Stimulated activated memory B cell treated with anti-CD40 and anti-IgM and Interleukin-4, amounts not matched to agents 10 μg/mL and 1 μg/mL and 100 μg/mL, for 72 hours (primary cell): ENCODE measurements at regions not wholly inside any gene's neighbourhood (a gene's known extent, or its start where the extent isn't known, plus 50 kb on each side); places are given as distances from the start of the nearest gene placed in this dataset.
A peak's percentile ranks its signal among the peaks of the same experiment; 100 is the strongest.

Experiments
- ATAC-seq: fragments of 150-1000 bp; cut with Tn5 transposase; 2 replicates; pipeline ENCODE4 v1.10.0; 2021
- H3K27ac Mint-ChIP-seq: one replicate; pipeline ENCODE4 v1.8.0; 2022; ENCODE audit warnings: mild to moderate bottlenecking, mixed read lengths
- H3K27me3 Mint-ChIP-seq: one replicate; pipeline ENCODE4 v1.8.0; 2022; ENCODE audit warnings: mixed read lengths
- H3K36me3 Mint-ChIP-seq: one replicate; pipeline ENCODE4 v1.8.0; 2022; ENCODE audit warnings: mixed read lengths
- H3K4me1 Mint-ChIP-seq: one replicate; pipeline ENCODE4 v1.8.0; 2022; ENCODE audit warnings: mixed read lengths
- H3K4me3 Mint-ChIP-seq: one replicate; pipeline ENCODE4 v1.8.0; 2022; ENCODE audit warnings: mild to moderate bottlenecking, moderate library complexity, mixed read lengths
- H3K9me3 Mint-ChIP-seq: one replicate; pipeline ENCODE4 v1.8.0; 2022; ENCODE audit warnings: mixed read lengths

DNA sequence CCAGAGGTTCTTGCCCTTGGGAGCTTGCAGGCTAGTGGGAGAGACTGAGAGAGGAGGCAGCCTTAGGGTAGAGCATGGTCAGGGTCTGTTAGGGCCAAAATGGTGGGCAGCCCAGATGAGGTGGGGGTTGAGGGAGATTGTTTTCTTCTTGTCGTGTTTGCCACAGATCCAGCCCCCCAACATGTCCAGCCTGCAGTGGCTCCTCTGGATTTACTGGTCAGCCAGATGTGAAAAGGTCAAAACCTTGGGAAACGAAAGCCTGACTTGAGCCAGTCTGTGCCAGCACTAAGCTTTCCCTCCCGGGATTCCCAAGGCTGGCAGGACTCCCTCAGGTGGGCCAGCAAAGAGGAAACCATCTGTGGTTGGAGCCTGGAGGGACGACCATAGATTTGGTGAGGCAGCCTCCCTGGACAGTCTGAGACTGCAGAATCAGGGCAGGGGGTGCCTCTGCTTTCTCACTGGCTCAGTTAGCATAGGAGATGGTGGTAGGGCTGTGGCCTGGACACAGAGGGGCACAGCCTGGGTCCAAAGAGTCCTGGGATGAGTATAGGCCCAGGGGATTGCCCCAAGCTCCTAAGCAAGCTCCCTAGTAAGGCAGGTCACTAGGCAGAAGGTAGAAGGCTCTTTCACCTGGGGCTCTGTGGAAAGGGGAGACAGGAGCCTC, 51.2 kb upstream of the PRR23C start:
- H3K4me3 Mint-ChIP-seq = no peak overlapping the region
- H3K4me1 Mint-ChIP-seq = no peaks in the 10 kb centered on the region
- ATAC-seq = peak; percentile 48
- no peak overlapping the region for H3K27ac Mint-ChIP-seq
- H3K27me3 Mint-ChIP-seq = peaks cover 12% of the 10 kb centered on the region
- no peaks in the 10 kb centered on the region for H3K36me3 Mint-ChIP-seq
- H3K9me3 Mint-ChIP-seq = peaks cover 9% of the 10 kb centered on the region

DNA sequence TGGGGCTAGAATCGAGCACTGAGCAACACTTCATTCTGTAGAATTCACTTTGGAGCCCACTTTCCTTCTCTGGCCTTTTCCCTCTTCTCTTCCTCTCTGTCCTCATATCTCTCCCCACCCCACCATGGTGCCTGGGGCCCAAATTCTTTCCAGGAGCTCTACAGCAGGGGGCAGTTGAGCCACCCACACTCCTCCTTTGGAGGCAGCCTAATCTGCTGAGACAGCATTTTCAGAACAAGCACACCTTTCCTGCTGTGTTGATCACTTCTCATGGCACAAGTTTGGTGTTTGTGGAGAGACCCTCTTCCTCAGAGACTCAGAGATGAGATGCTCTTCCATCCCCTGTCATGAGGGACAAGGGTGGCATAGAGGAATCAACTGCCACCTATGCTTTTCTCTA, 52.0 kb upstream of the PRR23C start:
- Mint-ChIP-seq H3K4me3 (no peak overlapping the region), H3K27ac (no peak overlapping the region), H3K9me3 (peaks cover 9% of the 10 kb centered on the region), H3K4me1 (no peaks in the 10 kb centered on the region), H3K36me3 (no peaks in the 10 kb centered on the region), H3K27me3 (peaks cover 13% of the 10 kb centered on the region)
- no peak for ATAC-seq

DNA sequence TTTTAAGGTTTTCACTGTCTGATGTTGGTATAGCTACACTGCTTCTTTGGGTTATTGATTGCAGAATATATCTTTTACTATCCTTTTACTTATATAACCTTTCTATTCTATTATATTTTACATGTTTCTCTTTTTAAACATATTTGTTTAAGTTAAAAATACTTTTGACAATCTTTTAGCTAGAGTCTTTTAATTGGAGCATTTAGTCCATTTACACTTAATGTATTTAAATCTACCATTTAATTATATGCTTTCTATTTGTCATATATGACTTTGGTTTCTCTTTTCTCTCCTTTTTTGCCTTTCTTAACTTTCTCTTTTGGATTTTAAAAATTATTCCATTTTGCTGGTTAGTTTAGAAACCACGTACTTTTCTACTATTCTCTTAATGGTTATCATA, 53.7 kb upstream of the PRR23C start:
- Mint-ChIP-seq H3K36me3 (no peaks in the 10 kb centered on the region), H3K27me3 (peaks cover 13% of the 10 kb centered on the region)

DNA sequence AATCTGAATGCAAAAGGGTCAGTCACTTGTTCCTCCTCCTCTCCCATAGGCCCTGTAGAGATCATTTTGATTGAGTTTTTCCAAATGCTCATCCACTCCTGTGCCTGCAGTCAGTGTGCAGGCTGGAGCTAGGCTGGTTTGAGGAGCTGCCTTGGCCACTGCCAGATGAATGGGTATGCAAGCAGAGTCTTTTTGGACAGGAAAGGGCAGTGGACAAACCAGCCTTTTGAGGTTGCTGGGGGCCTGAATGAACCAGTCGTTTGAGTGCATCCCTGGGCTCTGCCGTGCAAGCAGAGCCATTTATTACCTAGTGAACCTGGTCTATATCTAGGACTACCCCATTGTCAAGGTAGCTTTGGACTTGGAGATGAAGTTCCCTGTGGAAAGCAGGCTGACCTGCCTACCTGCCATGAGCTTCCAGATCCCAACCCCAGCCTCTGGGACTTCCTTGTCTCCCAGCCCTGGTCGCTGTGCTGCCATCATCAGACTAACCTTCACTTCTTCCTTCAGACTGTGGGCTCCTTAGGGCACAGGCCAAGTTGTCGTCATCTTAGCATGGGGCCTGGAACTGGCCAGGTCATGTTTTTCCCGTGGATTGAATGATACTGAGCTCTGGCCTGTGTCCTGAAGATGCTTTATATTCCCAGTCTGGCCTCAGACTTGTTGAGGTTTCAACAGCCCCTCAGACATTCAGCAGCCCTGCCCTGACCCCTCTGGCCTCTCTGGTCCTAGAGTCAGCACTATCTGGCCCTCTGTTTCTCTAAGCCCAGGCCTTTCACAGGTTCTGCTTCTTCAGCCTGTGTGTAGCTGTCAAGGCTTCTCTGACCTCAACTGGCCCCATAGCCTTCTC, 55.5 kb upstream of the PRR23C start:
- no peak for ATAC-seq
- no peaks in the 10 kb centered on the region for H3K9me3 Mint-ChIP-seq
- no peaks in the 10 kb centered on the region for H3K36me3 Mint-ChIP-seq
- H3K4me1 Mint-ChIP-seq = no peaks in the 10 kb centered on the region
- H3K27ac Mint-ChIP-seq = no peak overlapping the region
- H3K4me3 Mint-ChIP-seq = no peak overlapping the region
- peaks cover 13% of the 10 kb centered on the region for H3K27me3 Mint-ChIP-seq

More for the DNA sequence above, 53.7 kb upstream of the PRR23C start:
- H3K4me3 Mint-ChIP-seq = no peak overlapping the region
- H3K27ac Mint-ChIP-seq = no peak overlapping the region
- H3K9me3 Mint-ChIP-seq = peaks cover 4% of the 10 kb centered on the region
- H3K4me1 Mint-ChIP-seq = no peaks in the 10 kb centered on the region
- no peak for ATAC-seq

DNA sequence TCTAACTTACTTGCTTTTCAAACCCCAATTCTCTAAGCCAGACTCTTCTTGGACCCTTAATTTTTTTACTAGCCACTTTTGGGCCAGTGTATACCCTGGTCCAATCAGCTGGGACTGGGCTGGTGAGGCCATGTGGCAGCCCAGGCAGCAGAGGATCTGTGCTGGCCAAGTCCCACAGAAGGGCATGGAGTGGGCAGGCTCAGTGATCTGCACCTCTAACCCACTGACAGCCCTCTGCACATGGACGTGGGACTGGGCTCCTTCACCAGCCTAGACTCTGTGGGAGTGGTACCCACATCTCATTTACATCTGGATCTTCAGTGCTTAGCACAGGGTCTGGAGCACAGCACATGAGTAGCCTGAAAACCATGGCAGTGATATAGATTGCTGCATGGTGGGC, 56.1 kb upstream of the PRR23C start:
- no peaks in the 10 kb centered on the region for H3K36me3 Mint-ChIP-seq

DNA sequence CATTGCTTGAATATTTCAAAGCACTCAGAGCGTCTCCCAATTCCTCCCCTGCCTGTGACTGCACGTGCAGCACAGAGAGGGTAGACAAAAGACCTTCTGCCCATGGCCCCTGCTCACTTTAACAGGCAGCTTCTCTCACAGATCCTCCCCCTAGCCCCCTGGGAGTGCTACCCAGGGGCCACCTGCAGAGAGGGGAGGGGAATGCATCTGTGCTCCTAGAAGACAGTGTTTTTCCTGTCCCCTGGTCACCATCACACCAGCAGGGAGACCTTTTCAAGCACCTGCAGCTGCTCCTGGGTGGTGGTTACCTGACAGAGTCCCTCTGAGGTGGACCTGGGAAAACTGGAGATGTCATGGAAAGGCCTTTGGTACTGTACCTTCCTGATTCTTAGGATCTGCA, 56.7 kb upstream of the PRR23C start:
- H3K27ac Mint-ChIP-seq = no peak overlapping the region
- no peaks in the 10 kb centered on the region for H3K9me3 Mint-ChIP-seq
- no peaks in the 10 kb centered on the region for H3K36me3 Mint-ChIP-seq
- no peaks in the 10 kb centered on the region for H3K4me1 Mint-ChIP-seq
- ATAC-seq = no peak
- H3K4me3 Mint-ChIP-seq = no peak overlapping the region
- H3K27me3 Mint-ChIP-seq = peaks cover 21% of the 10 kb centered on the region

More for the DNA sequence above, 56.1 kb upstream of the PRR23C start:
- no peak overlapping the region for H3K4me3 Mint-ChIP-seq
- H3K27ac Mint-ChIP-seq = no peak overlapping the region
- no peaks in the 10 kb centered on the region for H3K9me3 Mint-ChIP-seq
- H3K4me1 Mint-ChIP-seq = no peaks in the 10 kb centered on the region
- H3K27me3 Mint-ChIP-seq = peaks cover 18% of the 10 kb centered on the region
- ATAC-seq = no peak

DNA sequence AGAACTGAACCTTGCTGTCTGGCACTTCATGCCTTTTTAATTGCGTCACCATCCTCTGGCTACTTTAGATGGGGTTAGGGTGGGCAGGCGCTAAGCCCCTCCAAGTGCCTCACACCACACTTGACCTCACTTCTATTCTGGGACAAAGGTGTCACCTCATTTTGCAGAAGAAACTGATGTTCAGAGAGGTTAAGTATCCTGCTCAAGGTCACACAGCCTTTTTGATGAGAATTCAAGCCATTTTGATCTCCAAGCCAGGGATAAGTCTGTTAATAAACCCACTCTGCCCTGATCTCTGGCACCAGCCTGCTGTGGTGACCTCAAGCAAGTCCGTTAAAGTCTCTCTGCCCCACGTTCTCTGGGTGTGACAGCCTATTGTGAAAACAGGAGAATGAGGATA, 58.8 kb upstream of the PRR23C start:
- Mint-ChIP-seq H3K27me3 (peaks cover 21% of the 10 kb centered on the region), H3K27ac (no peak overlapping the region), H3K4me3 (no peak overlapping the region), H3K4me1 (no peaks in the 10 kb centered on the region), H3K36me3 (no peaks in the 10 kb centered on the region), H3K9me3 (no peaks in the 10 kb centered on the region)
- no peak for ATAC-seq

DNA sequence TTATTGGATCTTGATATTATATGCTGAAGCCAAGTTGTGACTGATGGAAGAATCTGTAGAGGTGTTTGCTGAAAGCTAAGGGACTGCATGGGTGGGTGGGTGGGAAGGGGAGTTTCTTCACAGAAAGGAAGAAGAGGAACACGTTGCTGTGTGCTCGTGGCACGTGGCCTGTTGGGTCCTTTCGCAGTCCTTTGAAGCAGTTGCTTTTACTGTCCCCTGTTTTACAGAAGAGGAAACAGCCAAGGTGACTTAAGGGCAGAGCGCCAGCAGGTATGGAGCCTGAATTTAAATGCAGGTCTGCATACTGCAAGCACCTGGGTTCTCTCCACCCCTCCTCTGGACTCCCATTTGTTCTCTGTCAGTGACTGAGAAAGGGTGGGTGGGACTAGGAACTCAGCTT, 59.4 kb upstream of the PRR23C start:
- no peaks in the 10 kb centered on the region for H3K9me3 Mint-ChIP-seq
- no peak for ATAC-seq
- H3K27me3 Mint-ChIP-seq = peaks cover 21% of the 10 kb centered on the region
- H3K27ac Mint-ChIP-seq = no peak overlapping the region
- H3K4me1 Mint-ChIP-seq = no peaks in the 10 kb centered on the region
- H3K36me3 Mint-ChIP-seq = no peaks in the 10 kb centered on the region
- no peak overlapping the region for H3K4me3 Mint-ChIP-seq

DNA sequence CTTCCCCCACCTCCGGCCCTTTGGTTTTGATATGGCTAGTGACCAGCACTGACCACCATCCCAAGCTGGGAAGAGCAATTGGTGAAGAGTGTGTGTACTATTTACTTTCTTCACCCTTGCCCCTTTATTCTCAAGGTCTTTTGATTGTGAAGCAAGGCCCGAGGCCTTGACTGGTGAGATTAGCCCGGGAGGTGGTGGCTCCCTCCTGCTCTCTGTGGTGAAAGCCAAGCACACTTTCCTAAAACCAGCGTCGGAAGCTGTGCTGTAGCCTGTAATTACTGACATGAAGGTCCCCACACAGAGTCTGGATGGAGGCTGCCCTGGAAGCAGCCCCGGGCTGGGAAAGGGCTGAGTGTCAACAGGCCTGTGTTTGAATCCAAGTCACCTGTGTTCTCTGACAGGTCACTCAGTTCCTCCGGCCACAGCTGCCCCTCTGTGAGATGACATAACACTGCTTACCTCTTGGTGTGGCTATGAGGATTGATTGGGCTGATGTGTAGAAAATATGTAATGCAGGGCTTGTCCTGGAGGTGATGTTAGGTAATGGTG, 60.5 kb upstream of the PRR23C start:
- Mint-ChIP-seq H3K9me3 (no peaks in the 10 kb centered on the region), H3K27ac (no peak overlapping the region), H3K27me3 (peaks cover 17% of the 10 kb centered on the region), H3K4me3 (no peak overlapping the region), H3K4me1 (no peaks in the 10 kb centered on the region), H3K36me3 (no peaks in the 10 kb centered on the region)
- no peak for ATAC-seq

DNA sequence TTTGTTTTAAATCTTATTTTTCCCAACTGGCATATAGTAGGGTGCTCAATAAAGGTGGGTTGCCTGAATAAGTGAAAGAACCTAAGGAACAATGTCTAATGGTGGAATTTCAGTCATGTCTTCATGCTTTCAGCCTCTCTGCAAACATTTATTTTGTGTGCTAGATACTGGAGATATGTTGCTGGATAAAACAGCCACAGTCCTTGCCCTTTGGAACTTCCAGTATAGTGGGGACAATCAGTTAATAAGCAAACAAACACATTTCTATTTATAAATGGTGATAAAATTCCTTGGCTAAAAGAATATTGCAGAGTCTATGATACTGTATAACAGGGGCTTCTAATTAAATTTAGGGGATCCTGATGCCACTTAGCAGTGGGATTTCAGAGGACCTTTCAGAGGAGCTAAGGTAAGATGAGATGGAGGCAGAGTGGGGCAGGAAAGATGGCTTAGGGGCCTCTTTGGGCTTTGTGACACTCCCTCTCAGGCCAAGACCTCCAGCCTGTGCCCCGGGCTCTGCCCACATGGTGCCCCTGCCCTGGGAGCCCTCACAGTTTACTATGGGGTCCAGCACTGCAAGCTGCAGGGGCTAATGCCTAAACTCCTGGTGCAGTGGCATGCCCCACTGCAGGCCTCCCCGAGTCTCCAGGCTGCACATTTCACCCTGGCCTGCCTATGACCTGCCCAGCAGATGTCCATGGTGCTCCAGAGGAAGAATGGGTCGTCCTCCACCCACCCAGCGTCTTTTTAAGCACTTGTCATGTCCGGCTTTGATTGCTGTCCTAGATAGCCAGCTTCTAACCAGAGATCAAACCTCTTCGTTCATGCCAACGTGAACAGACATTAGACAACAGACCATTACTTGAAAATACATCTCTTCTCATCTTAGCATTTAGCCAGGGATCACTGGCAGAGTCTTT, 61.6 kb upstream of the PRR23C start:
- Mint-ChIP-seq H3K4me3 (no peak overlapping the region), H3K36me3 (no peaks in the 10 kb centered on the region), H3K27ac (no peak overlapping the region), H3K4me1 (peaks cover 1% of the 10 kb centered on the region), H3K9me3 (no peaks in the 10 kb centered on the region), H3K27me3 (peaks cover 14% of the 10 kb centered on the region)
- no peak for ATAC-seq

DNA sequence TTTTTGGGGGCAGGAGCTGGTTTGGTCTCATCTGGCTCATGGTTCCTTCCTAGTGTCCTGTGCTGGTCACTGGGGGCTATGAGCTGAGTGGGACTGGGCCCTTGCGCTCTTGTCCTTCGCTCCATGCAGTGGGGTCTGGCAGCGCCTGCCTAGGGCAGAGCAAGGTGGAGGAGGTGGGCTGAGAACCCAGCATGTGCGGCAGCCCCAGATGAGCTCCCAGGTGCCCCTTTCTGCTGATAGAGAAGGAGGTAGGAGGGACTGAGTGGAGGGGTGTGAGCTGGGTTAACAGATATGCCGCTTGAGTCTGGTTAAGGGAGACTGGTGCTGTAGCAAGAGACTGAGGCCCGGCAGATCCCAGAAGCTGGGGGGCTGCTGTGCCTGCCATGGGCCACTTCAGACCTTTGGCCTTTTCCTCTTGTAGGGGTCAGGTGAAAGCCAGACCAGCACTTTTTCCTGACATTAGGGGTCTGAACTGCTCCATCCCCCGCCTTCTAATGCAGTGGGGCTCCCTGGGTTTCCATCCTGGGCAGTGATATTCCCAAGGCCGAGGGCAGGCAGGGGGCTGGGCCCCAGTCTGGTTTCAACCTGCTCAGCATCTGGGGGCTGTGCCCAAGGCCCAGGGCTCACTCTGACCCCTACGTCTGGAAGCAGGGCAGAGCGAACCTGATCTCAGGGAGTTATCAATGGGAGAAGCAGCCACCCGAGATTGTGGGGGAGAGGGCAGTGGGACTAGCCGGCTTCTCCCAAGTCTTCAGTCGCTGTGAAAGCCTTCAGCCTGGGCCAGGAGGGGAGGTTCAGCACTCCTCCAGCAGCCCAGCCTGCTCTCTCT, 62.9 kb upstream of the PRR23C start:
- no peak for ATAC-seq
- H3K27me3 Mint-ChIP-seq = peaks cover 25% of the 10 kb centered on the region
- H3K4me3 Mint-ChIP-seq = no peak overlapping the region

DNA sequence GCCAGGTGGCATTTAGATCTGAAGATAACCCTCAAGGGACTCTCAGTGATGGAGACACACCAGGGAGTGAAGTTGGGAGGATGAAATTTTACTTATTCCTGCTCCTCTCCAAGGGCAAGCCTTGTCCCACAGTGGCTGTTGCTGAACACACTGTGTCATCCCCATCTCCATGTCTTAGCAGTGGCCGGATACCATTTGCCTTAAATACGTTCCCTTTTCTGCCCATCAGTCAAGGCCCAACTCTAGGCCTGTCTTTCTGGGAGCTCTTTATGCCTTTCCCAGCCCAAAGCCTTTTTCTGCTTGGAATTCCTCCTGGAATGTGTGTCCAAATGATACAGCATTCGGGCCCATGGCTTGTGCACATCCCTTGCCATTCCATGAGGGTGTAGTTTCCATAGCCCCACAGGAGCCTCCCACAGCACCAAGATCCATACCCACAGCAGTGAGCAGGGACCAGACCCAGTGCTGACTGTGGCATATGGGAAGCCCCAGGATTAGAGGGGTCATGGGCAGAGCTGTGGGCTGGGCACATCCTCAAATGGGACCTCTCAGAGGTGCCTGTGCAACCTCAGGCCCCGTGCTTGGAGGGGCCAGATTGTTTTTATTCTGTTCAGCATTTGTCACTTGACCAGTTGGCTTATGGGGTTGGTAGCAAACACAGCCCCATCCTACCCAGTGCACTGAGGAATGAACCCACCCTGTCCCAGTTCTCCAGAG, 63.7 kb upstream of the PRR23C start:
- H3K27me3 Mint-ChIP-seq = peaks cover 32% of the 10 kb centered on the region
- peaks cover 11% of the 10 kb centered on the region for H3K4me1 Mint-ChIP-seq
- no peak overlapping the region for H3K27ac Mint-ChIP-seq
- H3K36me3 Mint-ChIP-seq = no peaks in the 10 kb centered on the region
- H3K9me3 Mint-ChIP-seq = no peaks in the 10 kb centered on the region
- ATAC-seq = no peak
- H3K4me3 Mint-ChIP-seq = no peak overlapping the region

More for the DNA sequence above, 62.9 kb upstream of the PRR23C start:
- no peaks in the 10 kb centered on the region for H3K9me3 Mint-ChIP-seq
- no peaks in the 10 kb centered on the region for H3K36me3 Mint-ChIP-seq
- H3K27ac Mint-ChIP-seq = no peak overlapping the region
- peaks cover 11% of the 10 kb centered on the region for H3K4me1 Mint-ChIP-seq

DNA sequence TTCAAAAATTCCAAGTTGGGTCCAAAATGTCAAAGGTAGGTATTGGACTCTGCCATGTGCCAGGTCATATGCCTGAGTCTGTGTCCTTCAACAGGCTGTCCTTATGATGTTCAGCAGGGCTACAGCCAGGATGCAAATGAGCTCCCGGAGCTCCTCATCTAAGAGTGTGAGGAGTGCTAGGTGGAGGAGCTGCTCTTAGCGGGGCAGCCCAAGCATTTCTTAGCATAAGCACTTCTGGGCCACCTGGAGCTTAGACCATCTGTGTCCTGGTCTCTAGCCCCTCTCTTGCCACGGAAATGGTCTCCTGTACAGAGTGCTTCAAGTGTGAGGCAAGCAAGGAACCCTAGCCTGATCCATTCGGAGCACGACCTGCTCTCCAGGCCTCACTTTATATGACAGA, 64.6 kb upstream of the PRR23C start:
- Mint-ChIP-seq H3K27me3 (peaks cover 32% of the 10 kb centered on the region), H3K4me1 (peaks cover 11% of the 10 kb centered on the region), H3K36me3 (no peaks in the 10 kb centered on the region), H3K4me3 (no peak overlapping the region), H3K9me3 (no peaks in the 10 kb centered on the region), H3K27ac (no peak overlapping the region)
- ATAC-seq = no peak
